ENCODE measurements at regions not wholly inside any gene's neighbourhood (a gene's known extent, or its start where the extent isn't known, plus 50 kb on each side); places are given as distances from the start of the nearest gene placed in this dataset.
A peak's percentile ranks its signal among the peaks of the same experiment; 100 is the strongest.

DNA sequence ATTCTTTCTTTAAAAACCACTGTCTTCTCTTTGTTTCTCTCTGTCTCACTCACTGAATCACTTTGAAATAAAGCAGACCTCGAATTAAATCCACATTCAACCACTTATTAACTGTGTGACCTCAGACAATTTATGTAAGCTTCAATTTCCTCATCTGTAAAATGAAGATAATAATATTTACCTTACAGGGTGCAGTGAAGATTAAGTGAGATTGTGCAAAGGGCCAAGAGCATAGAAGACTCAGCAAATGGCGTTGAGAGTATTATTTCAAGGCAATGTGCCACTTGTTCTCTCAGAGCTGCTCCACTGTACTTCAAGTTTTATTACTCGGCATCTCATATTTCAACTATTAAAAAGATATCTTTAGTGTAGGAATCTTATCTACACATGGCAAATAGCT, 454.2 kb upstream of the HNRNPA3 start:
- Histone ChIP-seq H3K36me3 (no peaks in the 10 kb centered on the region), H3K4me3 (ENCODE audit: low read depth, low read length) (no peak overlapping the region), H3K27ac (no peak overlapping the region), H3K27me3 (ENCODE audit: insufficient read depth, low read depth, severe bottlenecking) (no peaks in the 10 kb centered on the region), H3K9me3 (ENCODE audit: severe bottlenecking) (no peaks in the 10 kb centered on the region)
- TF ChIP-seq, protein P1, sequence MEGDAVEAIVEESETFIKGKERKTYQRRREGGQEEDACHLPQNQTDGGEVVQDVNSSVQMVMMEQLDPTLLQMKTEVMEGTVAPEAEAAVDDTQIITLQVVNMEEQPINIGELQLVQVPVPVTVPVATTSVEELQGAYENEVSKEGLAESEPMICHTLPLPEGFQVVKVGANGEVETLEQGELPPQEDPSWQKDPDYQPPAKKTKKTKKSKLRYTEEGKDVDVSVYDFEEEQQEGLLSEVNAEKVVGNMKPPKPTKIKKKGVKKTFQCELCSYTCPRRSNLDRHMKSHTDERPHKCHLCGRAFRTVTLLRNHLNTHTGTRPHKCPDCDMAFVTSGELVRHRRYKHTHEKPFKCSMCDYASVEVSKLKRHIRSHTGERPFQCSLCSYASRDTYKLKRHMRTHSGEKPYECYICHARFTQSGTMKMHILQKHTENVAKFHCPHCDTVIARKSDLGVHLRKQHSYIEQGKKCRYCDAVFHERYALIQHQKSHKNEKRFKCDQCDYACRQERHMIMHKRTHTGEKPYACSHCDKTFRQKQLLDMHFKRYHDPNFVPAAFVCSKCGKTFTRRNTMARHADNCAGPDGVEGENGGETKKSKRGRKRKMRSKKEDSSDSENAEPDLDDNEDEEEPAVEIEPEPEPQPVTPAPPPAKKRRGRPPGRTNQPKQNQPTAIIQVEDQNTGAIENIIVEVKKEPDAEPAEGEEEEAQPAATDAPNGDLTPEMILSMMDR (IDR thresholded peaks at IDR 0.05; ENCODE audit: low read depth, low read length) = no peak
- no peak for DNase-seq

GRCh38 chr2:176760439-176760838, 452.2 kb upstream of the HNRNPA3 start:
- Histone ChIP-seq H3K9me3 (ENCODE audit: severe bottlenecking) (no peaks in the 10 kb centered on the region), H3K4me3 (ENCODE audit: low read depth, low read length) (no peak overlapping the region), H3K27ac (no peak overlapping the region), H3K36me3 (no peaks in the 10 kb centered on the region), H3K27me3 (ENCODE audit: insufficient read depth, low read depth, severe bottlenecking) (no peaks in the 10 kb centered on the region)
- DNase-seq = no peak
- TF ChIP-seq, protein P1 (IDR thresholded peaks at IDR 0.05; ENCODE audit: low read depth, low read length) = no peak

DNA sequence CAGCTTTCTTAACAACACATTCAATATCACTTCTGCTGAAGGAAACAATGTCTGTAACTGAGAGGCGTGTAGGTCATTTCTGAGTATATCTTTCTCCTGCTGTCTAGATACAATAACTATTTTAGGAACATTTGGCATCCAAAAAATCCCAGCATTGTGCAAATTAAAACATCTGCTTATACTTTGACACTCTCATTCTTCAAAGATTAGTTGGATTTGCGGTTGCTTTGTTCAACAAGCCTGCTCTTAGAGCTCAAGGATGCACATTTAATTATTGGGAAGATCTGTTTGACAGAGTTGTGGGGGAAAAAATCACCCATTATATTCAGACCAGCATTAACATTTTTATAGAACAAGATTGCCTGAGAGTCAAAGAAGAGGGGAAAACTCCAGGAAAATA, 449.5 kb upstream of the HNRNPA3 start:
- Histone ChIP-seq H3K27me3 (ENCODE audit: insufficient read depth, low read depth, severe bottlenecking) (no peaks in the 10 kb centered on the region), H3K27ac (peak overlapping the region; percentile 17; the same call in 1 of the 2 replicates), H3K4me3 (ENCODE audit: low read depth, low read length) (no peak overlapping the region), H3K36me3 (no peaks in the 10 kb centered on the region), H3K9me3 (ENCODE audit: severe bottlenecking) (no peaks in the 10 kb centered on the region)
- DNase-seq = no peak
- TF ChIP-seq, protein P1 (IDR thresholded peaks at IDR 0.05; ENCODE audit: low read depth, low read length) = no peak

DNA sequence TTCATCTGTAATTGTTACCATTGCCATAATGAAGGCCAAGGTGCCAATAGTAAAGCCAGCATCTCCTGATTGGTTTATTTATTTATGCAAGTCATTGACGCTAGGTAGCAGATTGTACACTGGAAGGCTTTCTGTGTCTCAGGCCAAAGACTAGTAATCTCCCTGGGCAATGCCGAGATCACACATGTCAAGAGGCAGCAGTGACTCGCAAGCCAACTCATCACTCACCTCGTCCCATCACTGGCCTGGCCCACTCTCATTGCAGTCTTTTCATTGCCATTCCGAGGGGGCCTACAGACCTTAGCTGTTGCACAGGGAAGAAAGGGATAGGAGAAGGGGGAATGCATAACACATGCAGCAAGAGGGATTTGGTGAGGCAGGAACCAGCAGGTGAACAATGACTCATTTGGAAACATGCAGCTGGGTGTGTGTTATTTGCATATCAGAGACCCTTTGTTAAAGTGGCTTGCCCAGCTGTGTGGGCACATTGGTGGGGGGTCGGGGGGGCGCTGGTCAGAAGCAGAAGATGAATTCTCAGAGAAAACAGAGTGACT, 448.7 kb upstream of the HNRNPA3 start:
- TF ChIP-seq, protein P1 (IDR thresholded peaks at IDR 0.05; ENCODE audit: low read depth, low read length) = no peak
- Histone ChIP-seq H3K27ac (peak overlapping the region; percentile 17), H3K27me3 (ENCODE audit: insufficient read depth, low read depth, severe bottlenecking) (no peaks in the 10 kb centered on the region), H3K36me3 (no peaks in the 10 kb centered on the region), H3K9me3 (ENCODE audit: severe bottlenecking) (no peaks in the 10 kb centered on the region), H3K4me3 (ENCODE audit: low read depth, low read length) (no peak overlapping the region)
- DNase-seq = peak; percentile 42

DNA sequence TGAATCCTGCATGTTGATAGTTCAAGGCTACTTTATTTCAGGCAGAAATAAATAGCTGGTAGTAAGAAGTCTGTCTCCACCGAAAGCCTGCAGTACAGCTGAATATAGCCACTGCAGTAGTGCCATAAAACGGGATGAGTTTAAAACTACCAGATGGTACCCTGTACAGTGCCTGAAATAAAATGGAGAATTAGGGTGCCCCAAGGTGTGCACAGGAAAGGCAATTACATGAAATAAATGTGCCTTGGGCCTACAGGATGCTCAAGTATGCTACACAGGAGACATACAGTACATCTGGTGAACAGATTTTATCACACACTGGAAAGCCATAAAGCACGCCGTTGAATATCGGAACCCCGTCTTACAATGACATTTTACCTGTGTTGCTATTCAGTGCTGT, 447.7 kb upstream of the HNRNPA3 start:
- H3K36me3 ChIP-seq = no peaks in the 10 kb centered on the region
- no peak for DNase-seq
- no peaks in the 10 kb centered on the region for H3K9me3 ChIP-seq (ENCODE audit: severe bottlenecking)
- TF ChIP-seq, protein P1 (IDR thresholded peaks at IDR 0.05; ENCODE audit: low read depth, low read length) = no peak
- no peak overlapping the region for H3K27ac ChIP-seq
- H3K27me3 ChIP-seq (ENCODE audit: insufficient read depth, low read depth, severe bottlenecking) = no peaks in the 10 kb centered on the region
- H3K4me3 ChIP-seq (ENCODE audit: low read depth, low read length) = no peak overlapping the region

- Histone ChIP-seq H3K27ac (no peak overlapping the region), H3K36me3 (no peaks in the 10 kb centered on the region), H3K27me3 (ENCODE audit: insufficient read depth, low read depth, severe bottlenecking) (no peaks in the 10 kb centered on the region), H3K9me3 (ENCODE audit: severe bottlenecking) (no peaks in the 10 kb centered on the region), H3K4me3 (ENCODE audit: low read depth, low read length) (no peak overlapping the region)
- no peak for DNase-seq
- TF ChIP-seq, protein P1 (IDR thresholded peaks at IDR 0.05; ENCODE audit: low read depth, low read length) = no peak
Observed at GRCh38 chr2:176766005-176766404, 446.6 kb upstream of the HNRNPA3 start.

All from WERI-Rb-1 (cell line).